Ovary (tissue), 7 donors: ENCODE measurements at regions not wholly inside any gene's neighbourhood (a gene's known extent, or its start where the extent isn't known, plus 50 kb on each side); places are given as distances from the start of the nearest gene placed in this dataset.

ENCODE experiments used
- DNase-seq, 5 donors: peaks; one replicate each; pipeline ENCODE4 v3.0.0-alpha.2; 2019 to 2020
- H3K27ac ChIP-seq, 2 donors: fragments of 200-600 bp; one replicate each; pipeline versions ENCODE4 v1.5.1 to v1.8.0; 2019 to 2022
- H3K27me3 ChIP-seq: fragments of 200-600 bp; one replicate; pipeline ENCODE4 v1.8.0; 2022
- H3K36me3 ChIP-seq: fragments of 200-600 bp; sonication (generic); one replicate; pipeline ENCODE4 v1.5.1; 2019
- H3K4me1 ChIP-seq: one replicate; pipeline ENCODE4 v1.8.1; 2013; ENCODE audit warnings: mild to moderate bottlenecking, moderate library complexity; ENCODE audit not compliant: insufficient read depth
- H3K4me3 ChIP-seq: fragments of 200-600 bp; sonication (generic); one replicate; pipeline ENCODE4 v1.5.1; 2017
- H3K9me3 ChIP-seq, 2 donors: fragments of 200-600 bp in 1 of 2; sonication (generic) in 1 of 2; one replicate each; pipeline versions ENCODE4 v1.5.1 to v1.8.1; 2013 to 2019; ENCODE audit warnings: mild to moderate bottlenecking in 1 of 2, moderate library complexity in 1 of 2
- EP300 ChIP-seq: sonication (generic); formaldehyde crosslinking; IDR thresholded peaks from one replicate; pipeline ENCODE4 v1.6.1; 2017; ENCODE audit warnings: antibody characterized with exemption
- POLR2A ChIP-seq: fragments of 450-650 bp; IDR thresholded peaks from one replicate; pipeline ENCODE4 v1.6.1; 2017; ENCODE audit warnings: antibody characterized with exemption, mild to moderate bottlenecking, moderate library complexity
- WGBS, 3 donors: extraction: QIAGEN DNeasy Blood & Tissue Kit in 1 of 3; methylation state at CpG; one replicate each; pipeline versions ENCODE4 v1.1.5 to v1.1.7; 2013 to 2017; 5-methylcytosine and 5-hydroxymethylcytosine counted together
- intact Hi-C, 4 donors: fragments of 100-400 bp; cut with DNase I; formaldehyde crosslinking; loops; one replicate each; pipeline versions ENCODE4 v1.11.0 to v1.15.1; 2022 to 2023
- TF ChIP-seq, protein P1 (sequence below), 3 donors: fragments of 450-650 bp in 2 of 3; fragments of 200-600 bp in 1 of 3; IDR thresholded peaks; one replicate each; pipeline versions ENCODE4 v1.5.1 to v1.8.0; 2016 to 2022; ENCODE audit warnings: antibody characterized with exemption in 3 of 3, mild to moderate bottlenecking in 1 of 3
- donor health status: DM: no; HTN: no; CAD: no; lungs with moderate emphysema.
- donor health status: DM: no; HTN: no; CAD: no.
- donor health status: Bipolar disorder and iron deficiency.
- donor health status: DM: no; HTN: no; CAD: no.
- donor health status: DM: yes; HTN: yes; CAD: no.

GRCh38 chr3:117261983-117262421 is 552.4 kb downstream of the TUSC7 start:
- H3K9me3 ChIP-seq, result no peaks in the 10 kb centered on the region
- TF ChIP-seq EP300 (no peak), POLR2A (no peak)
- TF ChIP-seq, protein P1, sequence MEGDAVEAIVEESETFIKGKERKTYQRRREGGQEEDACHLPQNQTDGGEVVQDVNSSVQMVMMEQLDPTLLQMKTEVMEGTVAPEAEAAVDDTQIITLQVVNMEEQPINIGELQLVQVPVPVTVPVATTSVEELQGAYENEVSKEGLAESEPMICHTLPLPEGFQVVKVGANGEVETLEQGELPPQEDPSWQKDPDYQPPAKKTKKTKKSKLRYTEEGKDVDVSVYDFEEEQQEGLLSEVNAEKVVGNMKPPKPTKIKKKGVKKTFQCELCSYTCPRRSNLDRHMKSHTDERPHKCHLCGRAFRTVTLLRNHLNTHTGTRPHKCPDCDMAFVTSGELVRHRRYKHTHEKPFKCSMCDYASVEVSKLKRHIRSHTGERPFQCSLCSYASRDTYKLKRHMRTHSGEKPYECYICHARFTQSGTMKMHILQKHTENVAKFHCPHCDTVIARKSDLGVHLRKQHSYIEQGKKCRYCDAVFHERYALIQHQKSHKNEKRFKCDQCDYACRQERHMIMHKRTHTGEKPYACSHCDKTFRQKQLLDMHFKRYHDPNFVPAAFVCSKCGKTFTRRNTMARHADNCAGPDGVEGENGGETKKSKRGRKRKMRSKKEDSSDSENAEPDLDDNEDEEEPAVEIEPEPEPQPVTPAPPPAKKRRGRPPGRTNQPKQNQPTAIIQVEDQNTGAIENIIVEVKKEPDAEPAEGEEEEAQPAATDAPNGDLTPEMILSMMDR (IDR thresholded peaks at IDR 0.05), result no peak
- H3K4me1 ChIP-seq, result no peaks in the 10 kb centered on the region
- H3K36me3 ChIP-seq, result no peaks in the 10 kb centered on the region
- WGBS, 3 donors, result 5 to 62% (median 46%) methylated on average over 2 of the region's 2 CpGs
- DNase-seq, result no peak
- no peak overlapping the region for H3K27ac ChIP-seq
- H3K27me3 ChIP-seq, result no peaks in the 10 kb centered on the region
- intact Hi-C loops, result no loop called here
- H3K4me3 ChIP-seq, result no peak overlapping the region

DNA sequence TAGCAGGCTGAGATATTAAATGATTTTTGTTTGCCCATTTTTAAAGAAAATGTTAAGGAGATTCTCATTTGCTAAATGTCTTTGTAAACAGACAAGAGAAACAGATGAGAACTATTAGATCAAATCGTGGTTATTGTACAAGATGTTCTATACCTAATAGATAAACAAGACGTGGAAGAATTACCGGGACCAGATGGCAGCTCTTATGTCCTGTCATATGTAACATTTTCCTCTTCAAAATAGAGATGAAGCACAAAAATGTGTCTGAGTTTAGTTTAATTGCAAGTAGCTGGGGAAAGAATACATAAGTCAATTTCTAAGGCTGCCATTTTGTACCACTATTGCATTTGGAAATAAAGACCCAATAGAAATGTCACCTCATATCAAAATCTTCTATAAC is 553.7 kb downstream of the TUSC7 start:
- 50 to 60% (median 57%) methylated on average over 3 of the region's 3 CpGs for WGBS, 3 donors
- TF ChIP-seq EP300 (no peak), POLR2A (no peak)
- TF ChIP-seq, protein P1 (IDR thresholded peaks at IDR 0.05), result no peak
- no peaks in the 10 kb centered on the region for H3K9me3 ChIP-seq
- H3K4me1 ChIP-seq, result no peaks in the 10 kb centered on the region
- no peak for DNase-seq
- H3K27ac ChIP-seq, result no peak overlapping the region
- H3K4me3 ChIP-seq, result no peak overlapping the region
- intact Hi-C loops, result no loop called here
- no peaks in the 10 kb centered on the region for H3K27me3 ChIP-seq
- H3K36me3 ChIP-seq, result no peaks in the 10 kb centered on the region

DNA sequence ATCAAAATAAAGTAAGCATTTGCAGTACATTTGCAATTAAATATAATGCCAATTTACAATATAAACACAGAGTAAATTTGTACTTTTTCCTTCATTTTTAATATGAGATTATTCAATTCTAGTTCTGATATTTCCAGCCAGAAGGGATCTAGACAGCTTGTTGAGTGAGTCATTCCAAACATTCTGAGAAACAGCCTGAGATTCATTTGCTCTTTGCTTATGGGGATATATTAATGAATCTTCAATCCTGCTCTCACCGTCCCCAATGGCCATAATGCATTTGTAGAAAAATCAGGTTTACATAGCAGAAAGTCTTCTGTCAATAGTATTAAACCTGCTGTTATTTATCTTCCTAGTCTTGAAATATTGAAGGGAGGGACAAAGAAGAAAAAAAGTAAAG is 554.2 kb downstream of the TUSC7 start:
- H3K4me3 ChIP-seq, result no peak overlapping the region
- no peaks in the 10 kb centered on the region for H3K9me3 ChIP-seq
- H3K27ac ChIP-seq, result no peak overlapping the region
- 78 to 88% (median 84%) methylated on average over 1 of the region's 1 CpG for WGBS, 3 donors
- intact Hi-C loops, result no loop called here
- H3K4me1 ChIP-seq, result no peaks in the 10 kb centered on the region
- TF ChIP-seq, protein P1 (IDR thresholded peaks at IDR 0.05), result no peak
- TF ChIP-seq POLR2A, result no peak
- TF ChIP-seq EP300, result no peak
- DNase-seq, result no peak
- no peaks in the 10 kb centered on the region for H3K36me3 ChIP-seq
- no peaks in the 10 kb centered on the region for H3K27me3 ChIP-seq

DNA sequence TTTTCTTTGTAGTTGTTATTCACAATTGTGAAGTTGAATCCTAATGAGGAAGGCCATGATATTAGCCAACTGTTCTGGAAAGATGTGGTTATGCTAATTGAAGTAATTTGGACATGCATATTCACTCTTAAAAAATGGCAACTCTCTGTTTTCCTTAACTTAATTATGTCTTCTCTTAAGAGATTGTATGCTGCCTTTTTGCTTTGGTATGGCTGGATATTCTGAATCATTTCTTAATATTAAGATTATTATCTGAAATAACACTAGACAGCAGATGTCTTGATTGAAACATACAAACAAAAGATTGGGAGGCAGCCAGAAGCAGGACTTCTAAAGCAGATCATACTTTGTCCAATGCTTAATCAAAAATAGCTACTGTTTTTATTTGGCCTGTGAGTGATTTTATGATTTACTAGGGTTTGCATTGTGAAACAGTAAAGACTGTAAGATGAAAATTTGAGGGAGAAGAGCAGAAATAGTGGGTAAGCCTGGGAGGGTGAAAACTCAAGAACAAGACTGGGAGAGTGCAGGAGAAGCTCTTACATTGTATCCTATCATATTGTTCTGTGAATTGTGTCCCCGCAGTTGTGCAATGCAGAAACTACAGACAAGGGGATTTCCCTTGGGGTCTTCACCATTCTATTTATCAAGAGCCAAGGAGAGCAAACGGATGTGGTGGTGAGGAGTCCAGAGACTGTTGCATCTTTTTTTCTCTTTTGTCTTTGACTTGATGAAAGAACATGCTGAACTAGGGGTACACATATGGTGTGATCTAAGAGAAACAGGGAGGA is 554.8 kb downstream of the TUSC7 start:
- Histone ChIP-seq H3K27me3 (no peaks in the 10 kb centered on the region), H3K27ac (no peak overlapping the region), H3K36me3 (no peaks in the 10 kb centered on the region), H3K9me3 (no peaks in the 10 kb centered on the region), H3K4me3 (no peak overlapping the region), H3K4me1 (no peaks in the 10 kb centered on the region)
- WGBS, 3 donors, result 84 to 86% (median 84%) methylated on average over 2 of the region's 2 CpGs
- TF ChIP-seq, protein P1 (IDR thresholded peaks at IDR 0.05), result no peak
- no peak for TF ChIP-seq EP300
- intact Hi-C loops, result no loop called here
- no peak for DNase-seq
